Liver (tissue), 3 donors: ENCODE measurements at regions not wholly inside any gene's neighbourhood (a gene's known extent, or its start where the extent isn't known, plus 50 kb on each side); places are given as distances from the start of the nearest gene placed in this dataset.

Source experiments
- CTCF ChIP-seq: fragments of 150-350 bp; IDR thresholded peaks from 2 replicates; pipeline ENCODE4 v1.5.1; 2017; ENCODE audit warnings: improper control_type of control experiment, low read depth, low read length; ENCODE audit not compliant: missing input control
- JUND ChIP-seq, 2 donors: IDR thresholded peaks; 2 replicates each; pipeline ENCODE4 v1.6.1; 2016; ENCODE audit warnings: antibody characterized with exemption in 2 of 2
- MAX ChIP-seq: IDR thresholded peaks from 2 replicates; pipeline ENCODE4 v1.6.1; 2016; ENCODE audit warnings: antibody characterized with exemption
- REST ChIP-seq: IDR thresholded peaks from 2 replicates; pipeline ENCODE4 v1.6.1; 2016; ENCODE audit warnings: antibody characterized with exemption, mild to moderate bottlenecking
- donor health status: healthy.
- donor health status: healthy.

- TF ChIP-seq REST (no peak), CTCF (no peak), MAX (no peak), JUND (IDR thresholded peaks at IDR 0.05) (no peak)
Observed at GRCh38 chr1:90314533-90314932, 319.6 kb downstream of the ZNF326 start.
